GM18867 (cell line): ENCODE measurements at regions not wholly inside any gene's neighbourhood (a gene's known extent, or its start where the extent isn't known, plus 50 kb on each side); places are given as distances from the start of the nearest gene placed in this dataset.

Experiments used
- ATAC-seq: cut with Tn5 transposase; IDR thresholded peaks from one replicate; pipeline ENCODE4 v1.9.1; 2021; ENCODE audit warnings: mild to moderate bottlenecking, moderate library complexity; ENCODE audit not compliant: unreplicated experiment

DNA sequence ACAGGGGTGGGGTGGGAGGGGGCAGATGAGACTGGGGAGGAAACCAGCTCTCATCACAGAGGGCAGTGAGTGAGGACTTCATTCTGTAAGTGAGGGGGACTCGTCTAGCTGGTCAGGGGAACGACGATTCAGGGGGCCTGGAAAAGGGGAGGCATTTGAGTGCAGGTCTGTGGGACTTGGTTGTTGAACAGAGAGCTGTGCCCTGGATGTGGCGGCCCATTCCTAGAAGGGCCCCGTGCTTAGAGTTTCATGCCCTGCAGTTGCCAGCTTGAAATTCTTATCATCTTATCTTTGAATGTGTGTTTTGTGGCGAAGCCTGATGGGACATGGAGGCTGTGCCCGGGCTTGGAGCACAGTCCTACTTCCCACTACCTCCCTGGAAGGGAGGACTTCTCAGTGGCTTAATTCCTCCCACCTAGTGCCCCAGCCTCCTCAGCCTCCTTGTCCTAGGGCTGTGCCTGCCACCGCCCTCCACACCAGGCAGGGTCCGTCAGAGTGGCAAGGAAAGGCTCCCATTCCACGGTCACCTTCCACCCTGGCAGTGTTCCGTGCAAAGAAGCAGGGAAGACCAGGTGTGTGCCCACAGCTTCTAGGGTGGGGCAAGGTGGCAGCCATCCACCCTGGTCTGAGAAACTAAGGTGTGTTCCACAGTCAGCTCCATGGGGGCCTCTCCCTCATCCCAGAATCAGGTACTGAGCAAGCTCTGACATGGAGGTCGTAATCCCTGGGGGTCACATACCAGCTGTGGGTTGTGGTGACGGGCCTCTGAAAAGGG, 59.7 kb upstream of the LMO1 start:
- ATAC-seq = no peak

- no peak for ATAC-seq
Observed at GRCh38 chr11:8321876-8322275, 58.2 kb upstream of the LMO1 start.

- ATAC-seq = no peak
Observed at GRCh38 chr11:8320076-8320475, 56.4 kb upstream of the LMO1 start.

DNA sequence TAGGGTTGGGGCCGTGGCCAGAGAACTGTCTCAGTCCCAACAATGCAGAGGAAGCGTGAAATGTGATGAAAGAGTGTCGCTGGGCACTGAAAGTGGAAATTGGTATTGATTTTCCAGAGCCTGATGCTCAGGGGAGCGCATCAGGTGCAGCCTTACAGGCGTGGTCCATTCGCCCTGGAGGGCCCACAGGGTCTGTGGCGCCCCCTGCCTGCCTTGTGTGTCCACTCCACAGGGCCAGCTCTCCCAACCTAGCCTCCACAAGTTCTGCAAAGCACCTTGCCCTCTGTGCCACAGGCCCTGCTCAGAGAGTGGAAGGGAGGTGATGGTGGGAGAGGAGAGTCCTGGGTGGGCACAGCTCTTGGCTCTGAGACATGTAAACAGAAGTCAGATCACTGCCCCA, 54.9 kb upstream of the LMO1 start:
- no peak for ATAC-seq

- no peak for ATAC-seq
Observed at GRCh38 chr11:8317159-8317558, 53.5 kb upstream of the LMO1 start.

DNA sequence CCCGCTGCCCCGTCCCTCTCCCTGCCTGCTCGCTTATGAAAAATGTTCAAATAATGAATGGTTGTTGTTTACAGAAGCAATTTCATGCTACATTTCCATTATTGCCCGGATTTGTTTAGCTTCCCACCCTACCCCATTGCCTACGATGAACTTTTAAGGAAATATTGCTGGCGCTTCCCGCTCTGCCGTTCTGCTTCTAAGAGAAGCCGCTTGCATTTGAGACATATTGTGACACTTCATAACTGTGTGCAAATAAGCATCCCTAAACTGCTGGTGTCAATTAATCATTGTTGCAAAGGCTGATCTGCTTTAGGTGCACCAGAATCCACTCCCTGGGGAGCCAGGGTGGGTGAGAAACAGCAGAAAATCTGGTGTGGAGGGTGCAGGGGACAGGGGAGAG, 52.3 kb upstream of the LMO1 start:
- ATAC-seq = no peak

DNA sequence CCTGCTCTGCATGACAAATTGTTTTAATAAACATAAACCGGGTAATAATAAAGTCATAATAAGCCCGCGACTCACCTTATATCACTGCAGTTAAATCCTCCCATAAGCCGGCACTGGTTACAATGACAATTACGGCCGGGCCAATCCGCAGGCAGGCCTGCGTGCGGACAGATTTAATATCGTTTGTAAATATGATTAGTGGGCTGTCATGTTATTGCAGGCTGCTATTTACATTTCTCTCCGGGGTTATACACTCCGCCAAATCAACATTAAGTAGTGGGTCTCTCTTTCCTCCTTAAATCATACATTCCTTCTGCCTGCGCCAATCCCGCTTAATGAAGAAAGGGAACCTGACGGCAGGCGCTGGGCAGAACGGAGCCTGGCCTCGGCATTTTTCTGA, 51.8 kb upstream of the LMO1 start:
- ATAC-seq = no peak

DNA sequence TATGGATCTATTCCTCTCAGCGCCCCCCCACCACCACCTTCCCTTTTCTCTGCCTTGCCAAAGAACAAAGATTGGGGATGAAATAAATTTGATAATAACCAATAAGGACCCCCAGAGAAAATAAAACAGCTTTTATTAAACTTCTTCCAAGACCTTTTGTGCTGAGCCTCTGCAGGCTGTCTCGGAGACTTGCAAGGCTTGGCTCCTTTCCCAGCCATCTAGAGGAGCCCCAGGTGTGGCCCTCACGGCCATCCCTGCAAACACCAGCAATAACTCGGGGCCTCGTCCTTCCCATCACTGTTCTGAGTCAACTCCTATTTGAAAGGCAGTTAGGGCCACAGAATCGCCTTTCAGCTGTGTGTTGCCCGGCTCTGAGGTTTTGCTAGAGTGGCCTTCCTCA, 51.2 kb upstream of the LMO1 start:
- no peak for ATAC-seq

DNA sequence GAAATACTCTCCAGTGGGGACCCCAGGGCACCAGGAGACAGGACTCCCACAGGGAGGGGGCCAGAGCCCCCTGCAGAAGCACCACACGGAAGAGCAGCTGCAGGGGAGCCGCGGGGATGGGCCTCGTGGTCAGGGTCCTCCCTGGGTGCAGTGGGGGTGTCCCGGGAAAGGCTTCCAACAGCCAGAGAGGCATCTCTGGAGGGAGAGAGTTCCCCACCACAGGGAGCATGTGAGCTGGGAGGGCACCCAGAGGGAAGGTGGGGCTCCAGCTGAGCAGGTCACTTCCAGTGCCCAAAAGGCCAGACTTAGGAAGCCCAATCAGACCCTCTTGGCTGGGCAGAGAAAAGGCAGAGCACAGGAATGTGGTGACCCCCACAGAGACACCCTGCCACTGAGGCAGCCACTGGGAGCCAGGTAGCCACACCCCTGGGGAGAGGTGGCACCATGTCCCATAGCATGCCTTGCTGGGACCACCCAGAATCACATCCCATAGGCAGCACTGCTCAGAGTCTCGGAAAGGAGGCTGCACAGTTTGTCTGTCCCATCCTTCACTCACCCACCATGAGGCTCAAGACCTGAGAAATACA, 49.9 kb upstream of the LMO1 start:
- ATAC-seq = no peak
